ENCODE measurements at regions not wholly inside any gene's neighbourhood (a gene's known extent, or its start where the extent isn't known, plus 50 kb on each side); places are given as distances from the start of the nearest gene placed in this dataset.

DNA sequence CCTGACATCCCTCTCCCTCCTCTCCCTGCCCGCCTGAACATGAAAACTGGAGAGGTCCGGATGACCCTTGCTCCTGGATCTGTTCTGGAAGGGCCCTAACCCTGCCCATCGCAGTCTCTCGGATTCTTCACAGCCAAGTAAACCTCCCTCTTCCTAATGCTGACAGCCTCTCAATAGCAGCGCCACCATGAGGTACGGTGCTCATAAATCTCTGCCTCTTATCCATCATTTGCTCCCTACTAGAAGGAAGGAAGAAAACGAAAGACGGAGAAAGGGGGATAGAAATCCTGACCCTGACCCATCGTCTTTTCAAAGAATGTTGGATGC is 257.9 kb downstream of the BCL11A start:
- TF ChIP-seq NFYA (IDR thresholded peaks at IDR 0.05; ENCODE audit: borderline replicate concordance, low read depth, low read length) (no peak), RBBP5 (conservative IDR thresholded peaks at IDR 0.05) (no peak), WRNIP1 (IDR thresholded peaks at IDR 0.05; ENCODE audit: borderline replicate concordance, low read depth, low read length) (no peak), RAD51 (IDR thresholded peaks at IDR 0.05) (no peak), MXI1 (IDR thresholded peaks at IDR 0.05; ENCODE audit: low read depth, low read length) (no peak), BCL11A (IDR thresholded peaks at IDR 0.05; ENCODE audit: low read depth, low read length) (no peak), SMARCA5 (IDR thresholded peaks at IDR 0.05) (no peak)
- TF ChIP-seq, protein P1, sequence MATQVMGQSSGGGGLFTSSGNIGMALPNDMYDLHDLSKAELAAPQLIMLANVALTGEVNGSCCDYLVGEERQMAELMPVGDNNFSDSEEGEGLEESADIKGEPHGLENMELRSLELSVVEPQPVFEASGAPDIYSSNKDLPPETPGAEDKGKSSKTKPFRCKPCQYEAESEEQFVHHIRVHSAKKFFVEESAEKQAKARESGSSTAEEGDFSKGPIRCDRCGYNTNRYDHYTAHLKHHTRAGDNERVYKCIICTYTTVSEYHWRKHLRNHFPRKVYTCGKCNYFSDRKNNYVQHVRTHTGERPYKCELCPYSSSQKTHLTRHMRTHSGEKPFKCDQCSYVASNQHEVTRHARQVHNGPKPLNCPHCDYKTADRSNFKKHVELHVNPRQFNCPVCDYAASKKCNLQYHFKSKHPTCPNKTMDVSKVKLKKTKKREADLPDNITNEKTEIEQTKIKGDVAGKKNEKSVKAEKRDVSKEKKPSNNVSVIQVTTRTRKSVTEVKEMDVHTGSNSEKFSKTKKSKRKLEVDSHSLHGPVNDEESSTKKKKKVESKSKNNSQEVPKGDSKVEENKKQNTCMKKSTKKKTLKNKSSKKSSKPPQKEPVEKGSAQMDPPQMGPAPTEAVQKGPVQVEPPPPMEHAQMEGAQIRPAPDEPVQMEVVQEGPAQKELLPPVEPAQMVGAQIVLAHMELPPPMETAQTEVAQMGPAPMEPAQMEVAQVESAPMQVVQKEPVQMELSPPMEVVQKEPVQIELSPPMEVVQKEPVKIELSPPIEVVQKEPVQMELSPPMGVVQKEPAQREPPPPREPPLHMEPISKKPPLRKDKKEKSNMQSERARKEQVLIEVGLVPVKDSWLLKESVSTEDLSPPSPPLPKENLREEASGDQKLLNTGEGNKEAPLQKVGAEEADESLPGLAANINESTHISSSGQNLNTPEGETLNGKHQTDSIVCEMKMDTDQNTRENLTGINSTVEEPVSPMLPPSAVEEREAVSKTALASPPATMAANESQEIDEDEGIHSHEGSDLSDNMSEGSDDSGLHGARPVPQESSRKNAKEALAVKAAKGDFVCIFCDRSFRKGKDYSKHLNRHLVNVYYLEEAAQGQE (IDR thresholded peaks at IDR 0.05; ENCODE audit: low read depth, low read length): no peak
- SMC1A ChIA-PET (ENCODE audit: uncharacterized antibody, unreplicated experiment): no interaction called here
- intact Hi-C loops (cut with micrococcal nuclease; ENCODE audit: unreplicated experiment) (no loop called here), in situ Hi-C loops (cut with MboI) (no loop called here)
- POLR2A ChIA-PET: no interaction called here
- no peak overlapping the region for H2AFZ ChIP-seq (ENCODE audit: control insufficient read depth, low read depth, low read length)
- ATAC-seq: no peak
- no peaks in the 10 kb centered on the region; a peak in 1 of 4 replicates for H3K27me3 ChIP-seq (replicated peaks in 1 of 2; ENCODE audit: control insufficient read depth in 2 of 2, insufficient read depth in 2 of 2, low read length in 1 of 2)
- H3K4me1 ChIP-seq (ENCODE audit: control insufficient read depth, insufficient read depth, low read length): no peaks in the 10 kb centered on the region
- RAD21 ChIA-PET (ENCODE audit: unreplicated experiment): no interaction called here
- WGBS (ENCODE audit: insufficient coverage, insufficient replicate concordance, low lambda C conversion rate, missing lambda C conversion rate): 66% methylated on average over 9 of the region's 9 CpGs
- no peak overlapping the region for H3K27ac ChIP-seq (ENCODE audit: control insufficient read depth, insufficient read depth)
- CTCF ChIA-PET: no interaction called here
- no peak overlapping the region for H3K4me2 ChIP-seq (ENCODE audit: control insufficient read depth, insufficient read depth)
- no peaks in the 10 kb centered on the region for H3K79me2 ChIP-seq (ENCODE audit: control insufficient read depth, insufficient read depth, low read length)
- FAIRE-seq: no peak
- H4K20me1 ChIP-seq (ENCODE audit: control insufficient read depth, insufficient read depth): no peaks in the 10 kb centered on the region
- H3K9me3 ChIP-seq (replicated peaks; ENCODE audit: control insufficient read depth, insufficient read depth, low read length): no peaks in the 10 kb centered on the region; the same call in 2 of the 3 replicates
- no peak for DNase-seq (ENCODE audit: low read depth, low spot score)
- no peak overlapping the region for H3K9ac ChIP-seq (ENCODE audit: control insufficient read depth, insufficient read depth, low read length)
- H3K36me3 ChIP-seq (ENCODE audit: control insufficient read depth in 2 of 2, insufficient read depth in 2 of 2, low read length in 1 of 2): no peaks in the 10 kb centered on the region
- no TSS peak for BruUV-seq (replicated peaks)
- H3K4me3 ChIP-seq: no peak overlapping the region

All from GM12878 (cell line).